ENCODE measurements at regions not wholly inside any gene's neighbourhood (a gene's known extent, or its start where the extent isn't known, plus 50 kb on each side); places are given as distances from the start of the nearest gene placed in this dataset.

DNA sequence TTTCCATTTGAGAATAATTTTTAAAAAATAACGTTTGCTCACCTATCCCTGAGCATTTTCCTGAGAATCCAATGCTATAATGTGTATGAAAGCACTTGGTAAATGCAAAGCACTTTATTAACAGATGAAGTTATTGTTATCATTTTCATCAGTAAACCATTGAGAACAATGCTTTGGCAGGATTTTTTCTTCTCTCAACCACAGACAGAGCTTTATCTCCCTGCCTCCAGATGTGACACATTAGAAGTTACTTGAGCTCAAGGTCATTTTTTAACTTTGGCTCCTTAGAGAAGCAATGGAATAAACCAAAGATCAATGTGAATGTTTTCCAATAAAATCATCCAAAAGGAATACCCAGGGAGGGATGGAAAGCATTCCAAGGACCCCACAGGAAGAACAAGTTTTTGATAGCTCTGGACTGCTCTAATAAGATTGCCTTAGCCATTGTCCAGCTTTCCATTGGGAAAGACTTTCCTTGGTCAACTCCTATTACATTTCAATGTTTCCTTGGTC lies 118.9 kb upstream of the NT5C1B start:
- CTCF ChIA-PET, result no interaction called here
- POLR2A ChIA-PET, result no interaction called here

DNA sequence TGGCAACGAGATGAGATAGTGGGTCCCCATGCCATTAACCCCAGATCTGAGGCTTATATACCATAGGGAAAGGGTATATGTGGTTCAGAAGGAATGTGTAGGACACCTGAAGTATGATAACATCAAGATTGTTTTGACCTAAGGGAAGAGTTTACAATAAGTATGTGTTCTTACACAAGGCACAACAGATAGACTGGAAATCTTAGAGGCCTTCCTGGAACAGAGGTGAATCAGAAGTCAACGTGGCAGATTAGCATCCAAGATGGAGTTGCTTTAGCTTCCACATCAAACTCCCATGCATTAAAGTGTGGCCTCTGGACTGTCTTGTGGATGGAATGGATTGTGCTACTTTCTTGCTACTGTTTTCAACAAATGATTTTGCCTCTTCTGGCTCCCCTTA lies 116.6 kb upstream of the NT5C1B start:
- ChIA-PET CTCF (interaction anchor here (0.6 kb wide), 1 partner anchor 1551 kb away, joined by 5 read pairs; no protein-coding TSS in a partner anchor), POLR2A (no interaction called here)

DNA sequence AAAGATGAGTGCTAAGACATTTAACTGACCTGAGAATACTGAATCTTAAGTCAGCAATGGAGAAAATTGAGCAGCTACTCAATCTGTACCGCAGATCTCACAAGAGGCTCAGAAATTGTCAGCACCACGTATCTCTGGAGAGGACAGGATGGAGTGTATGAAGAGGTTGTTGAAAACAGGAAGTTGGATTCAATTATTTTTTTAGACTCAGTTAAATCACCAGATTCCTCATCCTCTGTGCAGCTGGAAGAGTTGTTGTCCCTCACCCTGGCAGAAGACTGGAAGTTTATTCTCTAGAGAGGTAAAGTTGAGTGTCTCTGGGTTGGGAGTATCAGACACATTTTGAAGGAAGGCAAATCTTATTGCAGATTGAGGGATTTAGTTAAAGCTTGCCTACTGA lies 114.9 kb upstream of the NT5C1B start:
- CTCF ChIA-PET, result no interaction called here
- POLR2A ChIA-PET, result no interaction called here

DNA sequence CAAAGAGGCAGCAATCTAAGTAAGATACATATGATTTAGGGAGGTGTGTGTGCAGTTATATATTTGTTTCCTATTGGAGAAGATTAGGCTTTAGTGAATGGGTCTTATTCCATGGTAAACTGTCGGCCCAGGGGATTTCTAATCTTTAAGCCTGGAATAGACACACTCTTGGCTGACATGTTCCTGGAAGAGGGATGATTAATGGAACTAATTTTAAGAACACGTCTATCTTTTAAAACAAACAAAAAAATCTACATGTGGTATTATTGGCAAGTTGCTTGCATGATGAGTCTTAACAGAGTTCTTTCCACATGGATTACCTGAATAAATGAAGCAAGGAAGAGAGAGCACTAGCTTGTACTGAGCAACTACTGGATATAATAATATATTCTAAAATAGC lies 114.2 kb upstream of the NT5C1B start:
- CTCF ChIA-PET, result no interaction called here
- POLR2A ChIA-PET, result no interaction called here

DNA sequence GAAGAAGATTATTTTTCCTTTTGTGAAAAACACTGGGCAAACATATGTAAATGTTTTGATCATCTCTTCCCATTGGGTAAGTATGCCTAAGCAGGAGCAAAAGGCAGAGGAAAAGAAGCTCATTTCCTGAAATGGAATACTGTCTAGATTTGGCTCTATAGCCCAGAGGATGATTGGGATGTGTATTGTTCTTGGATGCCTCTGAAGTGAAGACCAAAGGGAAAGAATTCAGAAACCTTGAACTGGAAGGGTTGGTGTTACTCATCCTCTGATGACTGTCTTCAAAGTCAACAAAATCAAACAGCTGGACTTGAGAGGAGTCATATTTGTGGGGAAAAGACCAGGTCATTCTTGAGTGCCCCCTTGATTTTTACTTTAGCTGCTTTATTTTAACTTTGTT lies 112.6 kb upstream of the NT5C1B start:
- ChIA-PET POLR2A (no interaction called here), CTCF (no interaction called here)

DNA sequence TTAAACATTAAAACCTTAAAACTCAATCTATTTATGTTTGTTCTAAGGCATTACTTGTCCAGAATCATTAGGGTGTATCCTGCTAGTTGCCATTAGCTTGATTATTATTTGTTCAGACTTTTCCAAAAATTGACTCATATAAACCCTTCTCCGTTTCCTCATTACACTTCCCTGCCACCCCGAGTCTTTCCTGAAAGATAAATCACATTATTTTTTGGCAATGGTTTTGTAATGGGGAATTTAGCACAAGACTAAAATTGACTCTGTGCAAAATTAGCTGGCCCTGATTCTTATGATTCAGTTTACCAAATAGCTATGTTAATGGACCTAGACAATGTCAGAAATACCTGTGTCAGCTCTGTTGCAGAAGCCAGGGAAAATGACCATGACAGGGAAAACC lies 112.2 kb upstream of the NT5C1B start:
- ChIA-PET CTCF (no interaction called here), POLR2A (no interaction called here)

DNA sequence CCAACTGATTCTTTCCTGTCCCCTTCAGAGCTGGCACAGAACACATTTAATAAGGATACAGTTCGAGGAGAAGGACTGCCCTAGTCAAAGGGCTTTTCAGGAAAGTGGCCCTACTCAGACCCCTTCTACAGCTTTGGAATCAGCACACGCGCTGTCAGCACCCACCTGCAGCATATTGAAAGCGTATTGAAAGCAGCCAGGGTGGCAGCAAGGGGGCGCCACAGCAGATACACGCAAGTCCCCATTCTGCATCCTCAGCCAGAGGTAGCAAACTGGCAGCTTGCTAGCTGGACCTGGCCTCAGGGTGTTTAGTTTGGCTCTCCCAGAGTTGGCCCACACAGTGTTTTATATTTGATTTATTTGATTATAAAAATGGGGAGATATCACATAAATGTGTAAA lies 101.0 kb upstream of the NT5C1B start:
- ChIA-PET POLR2A (no interaction called here), CTCF (no interaction called here)

DNA sequence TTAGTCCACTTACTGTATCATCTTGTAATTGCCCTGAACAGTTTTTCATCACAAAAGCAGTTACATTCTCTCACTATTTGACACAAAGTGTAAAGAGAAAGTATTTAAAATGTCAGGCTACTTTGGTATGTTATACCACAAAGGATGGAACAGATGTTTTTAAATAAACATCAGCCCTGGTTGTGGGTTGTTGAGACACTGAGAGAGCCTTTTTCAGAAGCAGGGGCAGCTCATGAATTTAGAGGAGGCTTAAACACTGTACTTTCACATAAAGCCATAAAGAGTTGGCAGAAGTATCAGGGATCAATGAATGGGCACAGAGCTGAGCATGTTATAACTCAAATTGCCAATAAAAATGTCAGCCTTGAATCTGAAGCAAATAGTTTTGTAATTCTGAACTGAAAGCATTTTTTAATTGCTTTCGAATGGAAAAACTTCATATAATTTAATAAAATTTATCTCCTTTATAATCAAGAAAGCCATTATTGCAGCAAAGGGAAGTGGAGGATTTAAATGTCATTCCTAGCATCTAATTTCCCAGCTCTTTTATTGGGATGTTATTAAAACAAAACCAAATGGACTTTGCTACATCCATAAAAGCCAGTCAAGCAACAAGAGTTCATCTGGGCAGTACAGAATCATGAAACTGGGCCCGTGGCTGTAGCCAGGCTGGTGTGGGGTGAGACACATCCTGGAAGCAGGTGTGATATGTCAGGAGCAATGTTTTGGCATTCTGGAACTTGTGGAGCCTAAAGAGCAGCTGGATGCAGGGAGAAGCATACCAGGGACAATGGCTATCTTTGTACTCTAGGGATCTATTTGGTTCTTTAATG lies 95.1 kb upstream of the NT5C1B start:
- POLR2A ChIA-PET, result no interaction called here
- CTCF ChIA-PET, result no interaction called here

DNA sequence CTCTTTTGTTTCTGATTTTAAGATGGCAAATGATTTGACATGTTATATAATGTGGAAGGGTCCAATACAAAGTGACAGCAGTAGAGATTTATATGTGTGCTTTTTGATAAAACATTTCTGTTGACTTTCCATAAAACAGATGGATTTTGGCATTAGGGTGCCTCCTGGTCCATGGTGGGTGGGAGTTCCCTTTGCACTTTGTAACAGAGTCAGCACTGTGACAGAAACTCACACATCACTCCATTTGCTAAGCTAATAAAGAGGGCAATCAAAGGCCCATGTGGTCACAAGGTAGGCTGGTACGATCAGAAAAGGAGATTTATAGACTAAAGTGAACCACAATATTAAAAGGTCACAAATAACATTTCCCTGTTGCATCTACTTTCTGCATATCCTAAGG lies 93.3 kb upstream of the NT5C1B start:
- ChIA-PET CTCF (no interaction called here), POLR2A (no interaction called here)

DNA sequence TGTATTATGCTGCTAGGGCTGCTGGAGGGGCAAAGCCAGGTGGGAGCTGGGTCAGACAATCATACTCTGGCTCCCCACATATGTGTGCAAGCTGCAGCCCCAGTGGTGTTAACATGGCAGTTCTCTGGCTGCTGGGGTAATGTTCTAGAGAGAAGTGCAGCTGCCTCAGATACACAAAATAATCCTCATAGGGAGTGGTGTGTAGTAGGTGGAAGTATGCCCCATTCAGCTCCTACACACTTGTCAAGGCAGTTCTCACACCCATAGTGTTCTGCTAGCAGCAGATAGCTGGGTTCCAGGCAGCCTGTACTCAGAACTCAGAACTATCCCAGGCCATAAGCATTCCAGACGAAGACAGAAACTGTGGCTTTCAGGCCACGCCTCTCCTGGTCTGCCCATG lies 87.9 kb upstream of the NT5C1B start:
- CTCF ChIA-PET, result no interaction called here
- POLR2A ChIA-PET, result no interaction called here

DNA sequence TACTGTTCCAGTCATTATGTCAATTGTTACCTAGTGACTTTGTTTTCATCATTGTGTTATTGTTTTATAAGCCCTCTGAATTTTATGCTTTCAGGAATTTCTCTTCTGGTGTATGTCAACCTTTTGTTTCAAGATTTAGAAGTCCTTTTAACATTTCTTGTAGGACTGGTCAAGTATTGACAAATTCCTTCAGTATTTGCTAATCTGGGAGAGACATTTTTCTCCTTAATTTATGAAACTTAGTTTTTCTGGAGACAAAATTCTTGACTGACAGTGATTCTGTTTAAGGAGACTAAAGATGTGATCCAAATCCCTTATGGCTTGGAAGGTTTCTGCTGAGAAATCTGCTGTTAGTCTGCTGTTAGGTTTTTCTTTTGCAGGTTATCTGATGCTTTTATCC lies 84.9 kb upstream of the NT5C1B start:
- ChIA-PET POLR2A (no interaction called here), CTCF (no interaction called here)

DNA sequence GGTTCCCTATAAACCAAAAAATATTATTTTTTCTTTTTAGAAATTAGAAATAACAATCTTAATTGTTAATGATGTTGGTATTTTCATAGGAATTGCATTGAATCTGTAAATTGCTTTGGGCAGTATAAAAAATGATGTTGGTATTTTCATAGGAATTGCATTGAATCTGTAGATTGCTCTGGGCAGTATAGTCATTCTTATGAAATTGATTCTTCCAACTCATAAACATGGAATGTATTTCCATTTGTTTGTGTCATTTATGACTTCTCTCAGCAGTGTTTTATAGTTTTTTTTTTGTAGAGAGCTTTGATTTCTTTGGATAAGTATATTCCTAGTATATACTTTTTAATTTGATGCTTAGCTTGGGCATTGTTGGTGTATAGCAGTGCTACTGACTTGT lies 82.0 kb upstream of the NT5C1B start:
- CTCF ChIA-PET, result no interaction called here
- POLR2A ChIA-PET, result no interaction called here

DNA sequence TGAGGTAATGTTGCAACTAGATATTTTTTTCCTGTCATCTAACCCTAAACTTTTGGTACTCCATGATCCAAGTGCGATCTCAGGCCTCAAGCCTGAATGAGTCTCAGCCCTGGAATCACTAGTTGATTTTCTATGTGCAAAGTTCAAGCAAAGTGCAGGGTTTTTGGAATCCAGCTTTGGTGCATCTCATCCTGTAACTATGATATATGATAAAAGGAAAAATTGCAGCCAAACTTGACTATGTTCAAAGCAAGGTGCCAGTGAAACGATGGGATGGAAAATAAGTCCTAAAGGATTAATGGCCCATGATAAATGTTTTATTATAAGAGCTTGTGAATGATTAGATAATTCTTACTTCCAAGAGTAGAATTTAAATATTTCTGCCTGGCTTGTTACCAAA lies 78.9 kb upstream of the NT5C1B start:
- ChIA-PET CTCF (no interaction called here), POLR2A (no interaction called here)

DNA sequence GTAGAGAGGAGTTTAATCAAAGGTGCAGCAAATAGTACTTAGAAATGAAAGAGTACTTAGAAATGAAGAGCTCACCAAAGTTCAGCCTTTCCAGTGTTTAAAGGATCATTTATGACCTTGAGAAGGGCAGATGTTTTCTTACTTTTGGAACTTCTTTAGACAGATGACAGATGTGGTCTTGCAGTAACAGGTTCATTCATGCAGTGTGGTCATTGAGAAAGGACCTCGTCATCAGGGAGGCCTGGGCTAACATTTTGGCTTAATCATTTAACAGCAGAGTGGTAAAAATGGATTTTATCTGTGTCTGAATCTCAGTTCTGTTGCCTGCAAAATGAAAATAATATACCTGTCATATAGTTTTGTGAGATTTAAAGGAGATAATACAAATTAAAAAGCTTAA lies 75.1 kb upstream of the NT5C1B start:
- ChIA-PET CTCF (no interaction called here), POLR2A (no interaction called here)

DNA sequence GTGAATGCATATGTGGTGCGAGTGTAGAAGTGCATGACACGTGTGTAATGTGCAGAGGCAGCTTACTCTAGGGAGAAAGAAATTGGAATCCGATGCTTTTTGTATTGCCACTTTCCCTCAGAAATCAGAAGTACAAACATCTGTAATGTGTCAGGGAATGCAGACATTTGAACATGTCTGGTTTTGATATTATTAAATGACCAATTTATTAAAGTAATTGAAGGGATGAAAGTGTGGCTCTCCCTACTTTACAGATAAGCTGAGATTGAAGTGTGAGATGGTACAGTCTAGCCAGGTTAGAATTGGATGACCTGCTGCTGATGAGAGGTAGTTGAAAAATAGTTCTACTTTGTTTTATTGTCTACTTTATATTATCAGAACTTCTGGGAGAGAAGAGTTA lies 74.5 kb upstream of the NT5C1B start:
- CTCF ChIA-PET, result interaction anchor here (0.7 kb wide), 1 partner anchor 186 kb away, joined by 9 read pairs; no protein-coding TSS in a partner anchor

DNA sequence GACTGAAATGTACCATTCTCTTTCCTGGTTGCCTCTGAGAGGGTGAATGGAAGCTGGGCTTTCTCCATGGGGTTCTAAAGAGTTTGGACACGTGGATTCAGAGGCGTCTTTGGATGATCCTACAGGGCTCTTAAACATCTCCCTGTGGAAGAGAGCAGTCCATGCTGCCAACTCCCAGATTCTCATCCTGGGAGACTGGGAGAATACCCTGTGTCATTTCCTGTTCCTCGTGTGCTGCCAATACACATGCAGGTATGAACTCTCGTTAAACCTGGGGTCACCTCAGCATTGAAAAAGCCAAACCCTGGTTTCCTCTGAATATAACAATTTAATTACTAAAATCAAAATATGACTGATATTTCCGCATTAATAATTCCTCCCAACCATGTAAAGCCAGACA lies 73.3 kb upstream of the NT5C1B start:
- ChIA-PET POLR2A (interaction anchor here (0.6 kb wide), 1 partner anchor 423 kb away, joined by 5 read pairs; no protein-coding TSS in a partner anchor), CTCF (no interaction called here)

More for the DNA sequence above, 74.5 kb upstream of the NT5C1B start:
- POLR2A ChIA-PET, result no interaction called here

DNA sequence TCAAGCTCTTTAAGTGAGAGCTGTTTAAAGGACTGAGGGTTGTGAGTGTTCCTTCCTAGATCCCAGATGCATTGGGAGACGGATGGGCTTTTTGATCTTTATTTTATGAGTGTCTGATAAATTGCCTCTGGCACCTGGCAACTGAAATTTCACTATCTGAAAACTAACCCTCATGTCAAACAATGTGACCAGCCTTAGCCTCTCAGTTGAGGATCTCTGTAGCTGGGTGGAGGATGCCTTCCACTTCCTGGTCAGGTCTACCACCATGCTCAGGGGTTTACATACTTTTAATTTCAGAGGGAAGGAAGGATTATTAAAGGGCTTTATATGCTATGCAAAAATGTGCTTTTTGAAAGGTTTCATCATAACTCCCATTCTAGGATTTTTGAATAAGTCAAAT lies 70.5 kb upstream of the NT5C1B start:
- ChIA-PET POLR2A (no interaction called here), CTCF (no interaction called here)

DNA sequence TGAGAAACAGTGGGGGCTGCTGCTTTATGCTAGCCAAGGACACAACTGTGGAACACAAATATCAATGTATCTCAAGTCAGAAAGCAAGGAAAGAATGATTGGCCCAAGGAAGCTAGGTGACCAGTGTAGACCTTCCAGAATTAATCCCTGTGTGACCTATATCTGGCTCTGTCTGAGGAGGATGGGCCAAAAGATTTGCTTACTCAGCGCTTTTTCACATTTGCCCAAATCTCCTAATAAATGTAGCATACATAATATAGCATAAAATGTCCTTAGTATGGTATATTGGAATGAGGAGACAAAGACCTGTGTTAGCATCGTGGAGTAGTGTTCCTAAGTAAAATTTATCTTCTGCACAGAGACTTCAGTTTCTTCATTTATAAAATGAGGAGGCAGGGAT lies 66.7 kb upstream of the NT5C1B start:
- ChIA-PET POLR2A (no interaction called here), CTCF (no interaction called here)

DNA sequence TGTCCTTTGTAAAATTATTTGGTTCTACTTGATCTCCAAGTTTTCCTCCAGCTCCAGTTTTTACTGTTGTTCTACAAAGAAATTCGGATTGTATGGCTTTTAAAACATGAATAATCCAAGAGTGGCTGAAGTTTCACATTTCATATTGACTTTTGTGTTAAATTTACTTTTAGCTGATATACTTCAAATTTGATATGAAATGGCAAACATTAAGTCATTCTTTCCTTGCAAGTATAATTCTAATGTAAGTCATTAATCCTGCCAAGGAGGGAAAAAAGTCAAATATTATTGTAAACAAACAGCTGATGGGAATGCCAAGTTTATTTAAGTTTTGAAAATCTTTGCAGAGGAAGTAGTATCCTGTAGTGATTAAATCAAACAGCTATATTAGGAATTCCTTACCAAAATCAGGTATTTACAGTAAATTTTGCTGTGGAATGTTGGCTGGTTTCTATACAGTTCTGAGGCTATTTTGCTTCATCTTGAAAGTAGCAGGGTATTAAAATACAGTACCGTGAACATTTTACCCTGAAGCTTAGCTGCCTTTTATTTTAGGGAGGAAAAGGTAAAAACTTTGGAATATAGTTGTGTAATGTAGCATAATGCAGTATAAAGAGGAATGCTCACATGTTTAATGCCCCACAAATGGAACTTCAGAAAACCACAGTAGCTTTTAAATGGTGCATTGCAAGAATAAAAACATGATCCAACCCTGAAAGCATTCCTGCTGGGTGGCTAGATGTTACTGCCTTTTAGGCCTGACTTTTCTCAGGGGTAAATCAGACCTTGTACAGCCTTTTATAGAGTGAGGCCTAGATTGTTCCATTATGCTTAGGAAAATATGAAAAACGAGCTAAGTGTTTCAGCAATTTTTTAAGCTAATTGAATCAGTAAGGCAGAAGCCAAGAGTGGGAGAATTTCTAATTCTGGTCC lies 62.7 kb upstream of the NT5C1B start:
- ChIA-PET POLR2A (interaction anchor here (0.6 kb wide), 1 partner anchor 107 kb away, joined by 3 read pairs; no protein-coding TSS in a partner anchor), CTCF (no interaction called here)

DNA sequence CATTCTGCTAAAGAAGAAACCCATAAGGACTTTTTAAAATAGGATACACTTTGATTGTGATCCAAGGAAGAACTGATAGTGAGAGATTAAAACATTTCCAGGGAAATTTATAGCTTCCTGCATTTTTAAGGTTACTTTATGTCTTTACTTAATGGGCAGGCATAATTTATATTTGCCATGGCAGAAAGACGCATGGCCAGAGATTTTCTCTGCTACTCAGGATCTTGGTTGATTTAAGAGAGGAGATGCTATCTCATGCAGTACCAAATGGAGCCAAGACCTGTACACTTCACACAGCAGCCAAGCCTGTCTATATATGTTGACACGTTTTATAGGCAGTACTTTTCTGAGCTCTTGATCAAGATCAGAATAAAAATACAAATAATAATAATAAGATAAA lies 60.9 kb upstream of the NT5C1B start:
- POLR2A ChIA-PET, result no interaction called here

DNA sequence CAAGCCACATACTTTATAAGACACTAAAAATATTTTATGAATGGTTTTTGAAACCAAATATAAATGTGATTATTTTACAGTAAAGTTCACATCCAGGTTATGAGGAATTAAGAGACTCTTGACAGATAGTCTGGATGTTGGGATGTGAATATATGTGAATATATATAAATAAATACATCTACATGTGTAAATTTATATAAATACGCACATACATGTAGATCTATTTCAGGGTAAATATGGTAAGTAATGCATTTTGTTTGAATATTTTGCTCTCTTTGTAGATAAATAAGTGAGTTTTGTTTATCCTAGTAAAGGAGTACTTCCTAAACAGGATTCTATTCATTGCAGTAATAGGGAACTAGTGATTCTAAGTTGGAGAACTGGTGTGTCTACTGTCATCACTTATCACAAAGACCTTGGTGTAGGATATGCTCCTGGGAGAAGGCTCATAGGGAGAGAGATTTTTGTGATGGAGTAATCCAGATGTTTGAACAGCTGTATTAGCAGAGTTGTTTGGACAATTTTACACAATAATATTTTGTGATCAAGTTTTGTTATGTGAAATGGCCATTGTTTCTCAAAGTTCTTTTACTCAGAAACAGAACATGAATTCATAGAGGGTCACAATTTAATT lies 60.2 kb upstream of the NT5C1B start:
- POLR2A ChIA-PET, result no interaction called here

More for the DNA sequence above, 60.9 kb upstream of the NT5C1B start:
- CTCF ChIA-PET, result no interaction called here

More for the DNA sequence above, 60.2 kb upstream of the NT5C1B start:
- CTCF ChIA-PET, result no interaction called here
